Pancreas (tissue), 10 donors: ENCODE measurements at regions not wholly inside any gene's neighbourhood (a gene's known extent, or its start where the extent isn't known, plus 50 kb on each side); places are given as distances from the start of the nearest gene placed in this dataset.

ENCODE experiments used
- ATAC-seq, 4 donors: fragments of 200-7000 bp; cut with Tn5 transposase; one replicate each; pipeline versions ENCODE4 v1.8.0 to v1.9.1; 2020; ENCODE audit warnings: mild to moderate bottlenecking in 4 of 4, moderate library complexity in 4 of 4
- DNase-seq, 6 donors: peaks; one replicate each; pipeline ENCODE4 v3.0.0-alpha.2; 2020
- FAIRE-seq: peaks from 2 replicates; lab custom pipeline; 2012; peaks lifted over from hg19 to GRCh38; lab: Jason Lieb, UNC
- H3K27ac ChIP-seq, 4 donors: fragments of 200-600 bp; sonication (generic); 1 replicate in 3 of 4; 2 replicates in 1 of 4; pipeline versions ENCODE4 v1.5.0 to v1.8.0; 2020
- H3K27me3 ChIP-seq, 4 donors: fragments of 200-600 bp; one replicate each; pipeline ENCODE4 v1.8.0; 2021
- H3K36me3 ChIP-seq, 3 donors: fragments of 200-600 bp; sonication (generic) in 1 of 3; one replicate each; pipeline versions ENCODE4 v1.5.0 to v1.8.0; 2020 to 2021
- H3K4me1 ChIP-seq, 3 donors: fragments of 200-600 bp; one replicate each; pipeline ENCODE4 v1.8.0; 2021
- H3K4me3 ChIP-seq, 4 donors: fragments of 200-600 bp; sonication (generic) in 2 of 4; one replicate each; pipeline versions ENCODE4 v1.5.0 to v1.8.0; 2020 to 2021
- H3K9me3 ChIP-seq, 4 donors: fragments of 200-600 bp; one replicate each; pipeline ENCODE4 v1.8.0; 2021
- WGBS, 2 donors: extraction: QIAGEN DNeasy Blood & Tissue Kit; methylation state at CpG; one replicate each; pipeline ENCODE4 v1.1.7; 2013; 5-methylcytosine and 5-hydroxymethylcytosine counted together
- intact Hi-C, 3 donors: fragments of 100-400 bp; cut with DNase I; formaldehyde crosslinking; loops; one replicate each; pipeline versions ENCODE4 v1.11.1 to v1.14.2; 2022
- TF ChIP-seq, protein P1 (sequence below), 4 donors: fragments of 200-600 bp; sonication (generic) in 3 of 4; IDR thresholded peaks; one replicate each; pipeline versions ENCODE4 v1.5.0 to v1.8.0; 2021; ENCODE audit warnings: antibody characterized with exemption in 4 of 4
- donor health status: healthy with polysubstance abuse.
- donor health status: DM: no; HTN: no; CAD: no; lungs with moderate emphysema.
- donor health status: DM: no; HTN: no; CAD: no.
- donor health status: control.
- donor health status: control.
- donor health status: Bipolar disorder and iron deficiency.
- donor health status: DM: yes; HTN: yes; CAD: no.
- donor health status: DM: no; HTN: no; CAD: no.
- donor health status: DM: no; HTN: no; CAD: no.
- donor health status: DM: yes; HTN: yes; CAD: no.

DNA sequence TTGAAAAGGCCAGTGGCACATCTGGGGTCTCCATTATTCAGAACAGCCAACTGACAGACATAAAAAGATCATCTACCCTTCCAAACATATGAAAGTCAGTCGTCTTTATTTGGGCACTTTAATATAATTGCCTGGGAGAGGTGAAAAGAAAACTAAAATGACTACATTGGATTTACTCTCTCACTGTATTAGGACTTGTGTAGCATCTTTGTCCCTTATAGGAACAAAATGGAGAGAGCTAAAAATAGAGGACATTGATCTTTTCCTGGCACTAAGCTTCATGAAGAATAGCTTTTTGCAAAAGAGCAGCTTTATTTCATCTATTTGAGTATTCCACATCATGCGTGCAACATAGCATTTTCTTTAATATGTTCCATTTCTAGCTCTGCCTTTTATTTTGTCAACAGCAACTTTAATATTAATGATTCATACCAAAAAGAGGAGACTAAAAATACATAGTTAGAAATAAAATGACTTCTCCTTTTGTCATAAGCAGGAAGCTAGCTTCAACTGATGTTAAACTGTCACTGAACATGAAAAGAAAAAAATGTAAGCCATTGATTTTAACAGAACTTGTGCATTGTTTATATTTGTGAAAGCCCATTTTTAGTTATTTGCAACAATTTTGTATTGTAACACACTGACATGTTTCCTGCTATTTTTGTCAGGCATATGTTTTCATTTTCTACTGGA, 254.6 kb downstream of the SEC23A start:
- no peak overlapping the region for H3K27ac ChIP-seq
- H3K4me1 ChIP-seq, result no peaks in the 10 kb centered on the region
- no peaks in the 10 kb centered on the region for H3K36me3 ChIP-seq
- intact Hi-C loops, result no loop called here
- H3K27me3 ChIP-seq, result no peaks in the 10 kb centered on the region
- H3K4me3 ChIP-seq, result no peak overlapping the region
- ATAC-seq, result no peak
- TF ChIP-seq, protein P1, sequence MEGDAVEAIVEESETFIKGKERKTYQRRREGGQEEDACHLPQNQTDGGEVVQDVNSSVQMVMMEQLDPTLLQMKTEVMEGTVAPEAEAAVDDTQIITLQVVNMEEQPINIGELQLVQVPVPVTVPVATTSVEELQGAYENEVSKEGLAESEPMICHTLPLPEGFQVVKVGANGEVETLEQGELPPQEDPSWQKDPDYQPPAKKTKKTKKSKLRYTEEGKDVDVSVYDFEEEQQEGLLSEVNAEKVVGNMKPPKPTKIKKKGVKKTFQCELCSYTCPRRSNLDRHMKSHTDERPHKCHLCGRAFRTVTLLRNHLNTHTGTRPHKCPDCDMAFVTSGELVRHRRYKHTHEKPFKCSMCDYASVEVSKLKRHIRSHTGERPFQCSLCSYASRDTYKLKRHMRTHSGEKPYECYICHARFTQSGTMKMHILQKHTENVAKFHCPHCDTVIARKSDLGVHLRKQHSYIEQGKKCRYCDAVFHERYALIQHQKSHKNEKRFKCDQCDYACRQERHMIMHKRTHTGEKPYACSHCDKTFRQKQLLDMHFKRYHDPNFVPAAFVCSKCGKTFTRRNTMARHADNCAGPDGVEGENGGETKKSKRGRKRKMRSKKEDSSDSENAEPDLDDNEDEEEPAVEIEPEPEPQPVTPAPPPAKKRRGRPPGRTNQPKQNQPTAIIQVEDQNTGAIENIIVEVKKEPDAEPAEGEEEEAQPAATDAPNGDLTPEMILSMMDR (IDR thresholded peaks at IDR 0.05), result no peak
- no peak for FAIRE-seq
- no peak for DNase-seq
- WGBS, 2 donors, result 58 to 59% methylated on average over 2 of the region's 2 CpGs
- H3K9me3 ChIP-seq, result no peaks in the 10 kb centered on the region

DNA sequence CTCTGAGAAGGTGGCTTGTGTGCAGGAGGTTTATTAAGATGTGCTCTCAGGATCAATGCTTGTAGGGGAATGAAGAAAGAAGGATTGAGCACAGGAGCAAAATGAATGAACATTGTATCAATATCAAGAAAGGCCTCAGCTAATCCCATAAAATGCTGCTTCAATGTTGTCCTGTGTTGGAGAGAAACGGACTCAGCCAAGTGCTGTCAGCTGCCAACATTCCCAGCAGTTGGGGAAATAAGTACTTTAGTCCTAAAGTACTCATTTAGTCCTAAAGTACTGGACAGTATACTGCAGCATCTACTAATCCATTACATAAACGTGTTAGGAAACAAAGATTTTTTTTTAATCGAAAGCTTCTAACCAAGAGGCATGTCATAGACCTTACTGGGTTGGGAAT, 255.9 kb downstream of the SEC23A start:
- H3K27me3 ChIP-seq, result no peaks in the 10 kb centered on the region
- no peak overlapping the region for H3K27ac ChIP-seq
- TF ChIP-seq, protein P1 (IDR thresholded peaks at IDR 0.05), result no peak
- WGBS, 2 donors, result 40 to 44% methylated on average over 3 of the region's 3 CpGs
- intact Hi-C loops, result no loop called here
- DNase-seq (peak in 1 of 6 donors; percentile 15), FAIRE-seq (no peak), ATAC-seq (peak in 3 of 4 donors; percentile 58 to 64 (median 62))
- no peaks in the 10 kb centered on the region for H3K36me3 ChIP-seq
- H3K9me3 ChIP-seq, result no peaks in the 10 kb centered on the region
- no peak overlapping the region for H3K4me3 ChIP-seq
- no peaks in the 10 kb centered on the region for H3K4me1 ChIP-seq

DNA sequence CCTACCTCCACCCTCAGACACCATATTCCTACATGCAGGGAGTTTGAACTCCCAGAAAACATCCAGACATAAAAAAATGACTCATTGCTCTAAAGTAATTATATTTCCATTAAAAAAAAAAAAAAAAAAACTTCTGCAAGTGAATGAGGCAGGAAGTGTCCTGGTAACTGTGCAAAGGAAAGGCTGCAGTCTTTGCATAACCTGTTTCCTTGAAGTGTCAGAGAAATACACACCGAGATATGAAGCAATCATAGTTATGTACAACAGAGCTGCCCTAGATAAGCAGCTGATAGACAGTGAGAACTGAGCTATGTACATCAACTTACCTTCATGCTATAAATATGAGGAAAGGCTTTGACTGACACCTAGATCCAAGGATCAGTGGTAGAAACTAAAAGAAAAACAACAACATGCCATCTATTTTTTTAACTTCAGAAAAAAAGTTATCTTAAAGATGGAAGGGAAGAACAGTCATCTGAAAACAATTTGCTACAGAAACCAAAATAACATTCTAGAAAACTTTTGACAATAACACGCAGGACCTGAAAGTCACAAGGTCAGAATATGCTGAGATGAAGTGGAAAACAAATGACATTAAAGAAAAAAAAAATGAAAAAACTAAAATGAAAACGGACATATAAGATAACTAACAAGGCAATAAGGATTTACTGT, 263.2 kb downstream of the SEC23A start:
- H3K36me3 ChIP-seq, result no peaks in the 10 kb centered on the region
- peaks cover 0 to 5% (median 0%) of the 10 kb centered on the region in 3 donors for H3K4me1 ChIP-seq
- no peaks in the 10 kb centered on the region for H3K27me3 ChIP-seq
- ATAC-seq (peak in 3 of 4 donors; percentile 60 to 64 (median 62)), FAIRE-seq (no peak), DNase-seq (no peak)
- TF ChIP-seq, protein P1 (IDR thresholded peaks at IDR 0.05), result no peak
- no peaks in the 10 kb centered on the region for H3K9me3 ChIP-seq
- no peak overlapping the region for H3K27ac ChIP-seq
- intact Hi-C loops, result no loop called here
- H3K4me3 ChIP-seq, result no peak overlapping the region
- WGBS, 2 donors, result 19 to 20% methylated on average over 3 of the region's 3 CpGs

DNA sequence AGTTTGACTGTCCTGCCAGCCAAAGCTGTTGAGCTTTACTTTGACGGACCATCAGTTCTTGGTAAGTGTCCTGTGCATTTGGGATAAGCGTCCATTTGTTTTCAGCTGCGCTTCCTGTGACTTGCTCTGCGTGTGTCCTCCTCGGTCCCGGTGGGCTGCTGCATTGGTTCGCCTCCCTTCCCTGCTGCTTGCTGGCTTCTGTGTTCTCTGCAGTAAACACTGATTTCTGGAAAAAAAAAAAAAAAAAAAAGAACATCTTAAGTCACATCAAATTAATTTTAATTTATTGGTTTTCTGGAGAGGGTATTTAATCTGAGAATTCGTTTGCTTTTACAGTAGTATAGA, 264.1 kb downstream of the SEC23A start:
- FAIRE-seq, result no peak
- DNase-seq, result no peak
- ATAC-seq, result no peak

More for the DNA sequence above, 264.1 kb downstream of the SEC23A start:
- Histone ChIP-seq H3K36me3 (no peaks in the 10 kb centered on the region), H3K27ac (no peak overlapping the region), H3K4me3 (no peak overlapping the region), H3K9me3 (no peaks in the 10 kb centered on the region), H3K27me3 (no peaks in the 10 kb centered on the region), H3K4me1 (peaks cover 0 to 5% (median 0%) of the 10 kb centered on the region in 3 donors)
- WGBS, 2 donors, result 79 to 80% methylated on average over 8 of the region's 8 CpGs
- intact Hi-C loops, result no loop called here
- TF ChIP-seq, protein P1 (IDR thresholded peaks at IDR 0.05), result no peak
